BLaER1 treated with 17β-estradiol and CSF1 and Interleukin-3, amounts not matched to agents 10 nM and 100 nM (cell line): ENCODE measurements at regions not wholly inside any gene's neighbourhood (a gene's known extent, or its start where the extent isn't known, plus 50 kb on each side); places are given as distances from the start of the nearest gene placed in this dataset.

Experiments
- H3K27ac ChIP-seq, 11 experiments: shearing (Covaris generic); formaldehyde crosslinking; 2 replicates each; pipeline ENCODE4 v1.8.1; 2022
- H3K27me3 ChIP-seq, 11 experiments: shearing (Covaris generic); formaldehyde crosslinking; 2 replicates each; pipeline ENCODE4 v1.8.1; 2022
- H3K36me3 ChIP-seq, 11 experiments: shearing (Covaris generic); formaldehyde crosslinking; 2 replicates each; pipeline ENCODE4 v1.8.1; 2022
- H3K4me1 ChIP-seq, 10 experiments: shearing (Covaris generic); formaldehyde crosslinking; 2 replicates each; pipeline ENCODE4 v1.8.1; 2022
- H3K4me2 ChIP-seq, 11 experiments: shearing (Covaris generic); formaldehyde crosslinking; 2 replicates each; pipeline ENCODE4 v1.8.1; 2022
- H3K4me3 ChIP-seq, 10 experiments: shearing (Covaris generic); formaldehyde crosslinking; 2 replicates each; pipeline ENCODE4 v1.8.1; 2022
- H3K9ac ChIP-seq, 11 experiments: shearing (Covaris generic); formaldehyde crosslinking; 2 replicates each; pipeline ENCODE4 v1.8.1; 2022
- H3K9me3 ChIP-seq, 11 experiments: shearing (Covaris generic); formaldehyde crosslinking; replicated peaks in 1 of 11; 2 replicates each; pipeline ENCODE4 v1.8.1; 2022
- H4K20me1 ChIP-seq, 11 experiments: shearing (Covaris generic); formaldehyde crosslinking; 2 replicates each; pipeline ENCODE4 v1.8.1; 2022
- Cebpa-rat ChIP-seq, 11 experiments: shearing (Covaris generic); IDR thresholded peaks; 2 replicates each; pipeline ENCODE4 v1.8.1; 2022

DNA sequence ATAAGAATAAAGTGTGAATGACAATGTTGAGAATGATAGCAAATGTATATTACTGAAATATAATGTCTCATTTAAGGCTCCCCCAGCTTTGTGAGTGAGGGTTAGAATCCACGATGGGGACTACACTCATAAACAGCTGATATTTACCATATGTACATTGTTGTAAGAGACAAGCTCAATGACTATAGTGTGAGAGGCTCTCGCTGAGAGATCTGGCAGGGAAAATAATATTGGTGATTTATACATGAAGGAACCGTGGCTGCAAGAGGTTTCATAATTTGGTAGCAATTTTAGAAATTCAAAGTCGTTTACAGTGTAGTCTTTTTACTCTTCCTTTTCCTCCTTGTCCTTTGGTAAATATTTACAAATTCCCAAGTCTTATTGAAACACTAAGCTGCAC lies 342.2 kb upstream of the AKR1E2 start:
- Histone ChIP-seq H4K20me1 (no peaks in the 10 kb centered on the region), H3K27me3 (no peaks in the 10 kb centered on the region), H3K27ac (no peak overlapping the region), H3K4me3 (no peak overlapping the region), H3K4me2 (no peak overlapping the region), H3K9me3 (peaks cover 0 to 13% (median 0%) of the 10 kb centered on the region in 11 experiments; a peak in 6 of 22 replicates), H3K4me1 (peaks cover 0 to 9% (median 0%) of the 10 kb centered on the region in 10 experiments; a peak in 6 of 20 replicates), H3K36me3 (no peaks in the 10 kb centered on the region), H3K9ac (no peak overlapping the region)
- no peak for TF ChIP-seq Cebpa-rat (IDR thresholded peaks at IDR 0.05)

DNA sequence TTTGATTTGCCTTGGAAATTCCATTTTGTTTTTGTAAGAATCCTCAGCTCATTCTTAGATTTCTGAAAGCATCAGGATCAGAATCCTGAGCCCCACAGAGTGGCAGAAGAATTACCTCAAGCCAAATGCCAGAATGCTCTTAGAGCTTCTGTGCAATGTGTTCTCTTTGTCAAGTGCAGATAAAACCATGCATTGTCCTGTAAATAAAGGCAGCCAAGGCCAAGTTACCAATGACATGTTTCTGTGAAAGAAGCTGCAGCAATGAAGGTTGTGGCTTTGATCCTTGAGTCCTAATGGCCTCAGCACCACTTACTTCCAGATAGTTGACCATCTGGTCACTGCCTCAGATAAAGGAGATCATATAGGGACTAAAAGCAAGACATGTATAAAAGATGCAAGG lies 343.3 kb upstream of the AKR1E2 start:
- Histone ChIP-seq H3K36me3 (no peaks in the 10 kb centered on the region), H3K4me3 (no peak overlapping the region), H3K27me3 (no peaks in the 10 kb centered on the region), H3K27ac (no peak overlapping the region), H3K9ac (no peak overlapping the region), H3K9me3 (peaks cover 0 to 13% (median 0%) of the 10 kb centered on the region in 11 experiments; a peak in 6 of 22 replicates), H3K4me2 (no peak overlapping the region), H4K20me1 (no peaks in the 10 kb centered on the region), H3K4me1 (peaks cover 0 to 9% (median 0%) of the 10 kb centered on the region in 10 experiments; a peak in 6 of 20 replicates)
- no peak for TF ChIP-seq Cebpa-rat (IDR thresholded peaks at IDR 0.05)

DNA sequence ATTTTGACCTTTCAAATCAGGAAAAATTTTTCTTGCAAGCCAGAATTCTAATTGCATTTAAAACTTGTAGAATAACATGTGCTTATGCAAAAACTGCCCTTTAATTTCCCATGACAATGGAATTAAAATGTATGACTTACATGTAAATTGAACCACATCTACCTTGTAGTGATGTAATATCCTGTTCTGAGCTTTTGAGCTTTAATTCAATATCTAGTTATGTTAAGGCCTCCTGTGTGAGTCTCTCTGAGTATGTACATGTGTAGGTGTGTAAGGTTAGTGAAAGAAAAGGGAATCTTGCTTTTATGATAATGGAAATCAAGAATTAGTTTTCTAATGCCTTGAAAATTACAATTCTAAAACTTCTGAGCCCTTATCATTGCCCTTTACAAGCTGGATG lies 344.8 kb upstream of the AKR1E2 start:
- H3K27ac ChIP-seq: no peak overlapping the region
- H3K4me3 ChIP-seq: no peak overlapping the region
- H3K9me3 ChIP-seq: peaks cover 0 to 9% (median 0%) of the 10 kb centered on the region in 11 experiments; a peak in 5 of 22 replicates
- no peaks in the 10 kb centered on the region for H4K20me1 ChIP-seq
- H3K9ac ChIP-seq: no peak overlapping the region
- peaks cover 0 to 9% (median 0%) of the 10 kb centered on the region in 10 experiments; a peak in 6 of 20 replicates for H3K4me1 ChIP-seq
- no peaks in the 10 kb centered on the region for H3K36me3 ChIP-seq
- TF ChIP-seq Cebpa-rat (IDR thresholded peaks at IDR 0.05): no peak
- H3K4me2 ChIP-seq: no peak overlapping the region
- H3K27me3 ChIP-seq: no peaks in the 10 kb centered on the region

- H3K36me3 ChIP-seq: no peaks in the 10 kb centered on the region
- no peaks in the 10 kb centered on the region for H4K20me1 ChIP-seq
- no peak overlapping the region for H3K9ac ChIP-seq
- peaks cover 0 to 9% (median 0%) of the 10 kb centered on the region in 10 experiments; a peak in 6 of 20 replicates for H3K4me1 ChIP-seq
- no peaks in the 10 kb centered on the region for H3K27me3 ChIP-seq
- no peak overlapping the region; a peak in 1 of 22 replicates for H3K27ac ChIP-seq
- TF ChIP-seq Cebpa-rat (IDR thresholded peaks at IDR 0.05): no peak
- H3K9me3 ChIP-seq: peaks cover 0 to 9% (median 0%) of the 10 kb centered on the region in 11 experiments; a peak in 5 of 22 replicates
- H3K4me3 ChIP-seq: no peak overlapping the region
- H3K4me2 ChIP-seq: peak overlapping the region in 4 of 11 experiments; percentile 11 to 29 (median 22); a peak in 3 of 22 replicates
These were observed 346.7 kb upstream of the AKR1E2 start for GRCh38 chr10:4479342-4479741.

GRCh38 chr10:4477664-4478063 lies 348.3 kb upstream of the AKR1E2 start:
- no peak overlapping the region for H3K27ac ChIP-seq
- TF ChIP-seq Cebpa-rat (IDR thresholded peaks at IDR 0.05): no peak
- H3K27me3 ChIP-seq: no peaks in the 10 kb centered on the region
- H3K4me3 ChIP-seq: no peak overlapping the region
- H3K9ac ChIP-seq: no peak overlapping the region
- peaks cover 0 to 9% (median 0%) of the 10 kb centered on the region in 10 experiments; a peak in 6 of 20 replicates for H3K4me1 ChIP-seq
- H3K36me3 ChIP-seq: no peaks in the 10 kb centered on the region
- H3K4me2 ChIP-seq: no peak overlapping the region
- peaks cover 0 to 9% (median 0%) of the 10 kb centered on the region in 11 experiments; a peak in 5 of 22 replicates for H3K9me3 ChIP-seq
- no peaks in the 10 kb centered on the region for H4K20me1 ChIP-seq

DNA sequence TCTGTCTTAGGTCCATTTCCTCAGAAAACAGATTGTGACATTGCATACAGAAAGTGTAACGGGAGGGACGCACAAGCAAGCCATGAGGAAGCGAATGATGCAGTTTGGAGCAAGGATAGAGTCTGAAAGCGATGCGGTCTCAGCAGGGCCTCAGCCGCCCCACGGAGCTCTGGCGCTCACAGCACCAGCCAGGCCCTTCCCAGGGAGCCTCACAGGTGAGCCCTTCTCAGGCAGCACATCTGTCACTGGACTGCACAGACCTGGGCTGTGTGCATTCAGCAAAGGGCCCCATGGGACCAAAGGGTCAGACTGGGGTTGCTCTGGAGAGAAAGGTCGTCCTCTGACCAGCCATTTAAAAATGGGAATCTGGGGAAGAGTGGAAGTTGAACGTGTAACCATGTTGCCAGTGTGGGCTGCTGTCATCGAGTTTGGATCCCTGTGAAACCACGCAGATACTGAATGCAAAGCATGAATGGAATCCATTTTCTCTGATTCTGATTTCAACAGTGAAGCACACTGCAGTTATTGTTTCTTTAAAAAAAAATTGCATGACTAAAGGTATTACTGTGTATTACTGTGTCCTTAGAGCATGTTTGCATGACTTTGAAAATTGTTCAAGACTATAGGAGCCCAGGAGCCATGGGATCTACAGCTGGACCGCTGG lies 350.0 kb upstream of the AKR1E2 start:
- H3K9me3 ChIP-seq: peaks cover 0 to 9% (median 0%) of the 10 kb centered on the region in 11 experiments; a peak in 5 of 22 replicates
- H3K36me3 ChIP-seq: no peaks in the 10 kb centered on the region
- H3K27me3 ChIP-seq: no peaks in the 10 kb centered on the region
- no peak overlapping the region for H3K9ac ChIP-seq
- H3K4me1 ChIP-seq: peaks cover 0 to 9% (median 0%) of the 10 kb centered on the region in 10 experiments; a peak in 6 of 20 replicates
- no peak for TF ChIP-seq Cebpa-rat (IDR thresholded peaks at IDR 0.05)
- no peak overlapping the region for H3K27ac ChIP-seq
- no peaks in the 10 kb centered on the region for H4K20me1 ChIP-seq
- H3K4me3 ChIP-seq: no peak overlapping the region
- no peak overlapping the region for H3K4me2 ChIP-seq

DNA sequence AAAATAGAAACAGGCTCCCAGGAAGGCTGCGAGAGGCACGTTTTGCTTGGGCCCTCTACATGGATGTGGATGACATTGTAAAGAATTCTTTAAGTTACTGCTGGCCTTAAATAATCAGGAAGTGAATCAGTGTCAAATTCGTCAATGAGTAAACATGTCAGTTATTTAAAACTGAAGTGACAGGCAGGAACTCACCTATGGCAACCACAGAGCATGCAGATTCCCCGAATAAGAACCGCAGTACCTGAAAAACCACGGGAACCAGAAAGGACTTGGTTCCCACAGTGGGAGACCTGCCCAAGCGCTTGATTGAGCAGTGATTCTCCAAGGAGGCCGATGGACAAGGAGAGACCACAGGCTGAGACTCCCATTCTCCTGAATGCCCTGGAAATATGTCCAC lies 351.2 kb upstream of the AKR1E2 start:
- no peak overlapping the region for H3K4me3 ChIP-seq
- TF ChIP-seq Cebpa-rat (IDR thresholded peaks at IDR 0.05): no peak

GRCh38 chr10:4473977-4474376 lies 352.0 kb upstream of the AKR1E2 start:
- no peak overlapping the region for H3K9ac ChIP-seq
- H3K27ac ChIP-seq: no peak overlapping the region
- H3K4me1 ChIP-seq: no peaks in the 10 kb centered on the region
- H4K20me1 ChIP-seq: no peaks in the 10 kb centered on the region
- H3K27me3 ChIP-seq: no peaks in the 10 kb centered on the region
- H3K4me3 ChIP-seq: no peak overlapping the region
- peaks cover 0 to under 1% (median 0%) of the 10 kb centered on the region in 11 experiments; a peak in 1 of 22 replicates for H3K9me3 ChIP-seq
- H3K36me3 ChIP-seq: no peaks in the 10 kb centered on the region
- no peak overlapping the region for H3K4me2 ChIP-seq
- no peak for TF ChIP-seq Cebpa-rat (IDR thresholded peaks at IDR 0.05)

More for the DNA sequence above, 351.2 kb upstream of the AKR1E2 start:
- no peaks in the 10 kb centered on the region for H4K20me1 ChIP-seq
- H3K36me3 ChIP-seq: no peaks in the 10 kb centered on the region
- no peaks in the 10 kb centered on the region for H3K27me3 ChIP-seq
- H3K4me1 ChIP-seq: peaks cover 0 to 5% (median 0%) of the 10 kb centered on the region in 10 experiments; a peak in 6 of 20 replicates
- H3K9me3 ChIP-seq: peaks cover 0 to 7% (median 0%) of the 10 kb centered on the region in 11 experiments; a peak in 5 of 22 replicates
- H3K9ac ChIP-seq: no peak overlapping the region
- H3K27ac ChIP-seq: no peak overlapping the region
- H3K4me2 ChIP-seq: no peak overlapping the region

DNA sequence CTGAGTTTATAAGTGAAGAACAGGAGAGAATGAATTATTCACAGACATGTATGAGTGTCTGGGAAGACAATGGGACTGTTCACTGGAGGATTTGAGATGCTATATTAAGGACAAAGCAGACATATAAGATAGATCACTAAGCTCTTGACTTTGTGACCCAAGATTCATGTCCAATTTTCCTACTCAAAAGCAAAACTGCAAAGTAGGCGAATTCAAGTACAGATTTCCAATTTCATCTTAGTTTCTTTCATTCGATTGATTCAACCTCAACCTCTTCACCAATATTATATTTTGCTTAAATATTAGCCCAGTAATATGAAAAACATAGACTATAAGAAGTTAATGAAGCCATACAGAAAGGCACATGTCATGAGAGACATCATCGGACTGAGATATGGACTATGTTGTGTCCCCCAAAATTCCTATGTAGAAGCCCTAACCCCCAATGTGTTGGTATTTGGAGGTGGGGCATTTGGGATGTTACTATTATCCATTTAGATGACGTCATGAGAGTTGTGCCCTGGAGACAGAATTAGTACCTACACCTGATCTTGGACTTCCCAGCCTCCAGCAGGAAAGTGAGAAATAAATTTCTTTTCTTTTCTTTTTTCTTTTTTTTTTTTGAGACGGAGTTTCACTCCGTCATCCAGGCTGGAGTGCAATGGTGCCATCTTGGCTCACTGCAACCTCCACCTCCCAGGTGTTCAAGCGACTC lies 353.7 kb upstream of the AKR1E2 start:
- H3K36me3 ChIP-seq: no peaks in the 10 kb centered on the region
- H3K4me2 ChIP-seq: no peak overlapping the region
- no peak overlapping the region for H3K9ac ChIP-seq
- H3K4me3 ChIP-seq: no peak overlapping the region
- H3K9me3 ChIP-seq: no peaks in the 10 kb centered on the region
- no peak for TF ChIP-seq Cebpa-rat (IDR thresholded peaks at IDR 0.05)
- no peaks in the 10 kb centered on the region for H4K20me1 ChIP-seq
- no peak overlapping the region for H3K27ac ChIP-seq
- H3K4me1 ChIP-seq: no peaks in the 10 kb centered on the region
- H3K27me3 ChIP-seq: no peaks in the 10 kb centered on the region
